AG09319 (cell line): ENCODE measurements at regions not wholly inside any gene's neighbourhood (a gene's known extent, or its start where the extent isn't known, plus 50 kb on each side); places are given as distances from the start of the nearest gene placed in this dataset.

ENCODE experiments used
- DNase-seq: peaks from one replicate; pipeline ENCODE4 v3.0.0-alpha.2; 2010; ENCODE audit warnings: low read depth; ENCODE audit errors: extremely low read depth
- CTCF ChIP-seq: IDR thresholded peaks from 2 replicates; pipeline ENCODE4 v1.5.1; 2011; ENCODE audit warnings: low read depth, mild to moderate bottlenecking, inconsistent platforms, low read length, moderate library complexity

DNA sequence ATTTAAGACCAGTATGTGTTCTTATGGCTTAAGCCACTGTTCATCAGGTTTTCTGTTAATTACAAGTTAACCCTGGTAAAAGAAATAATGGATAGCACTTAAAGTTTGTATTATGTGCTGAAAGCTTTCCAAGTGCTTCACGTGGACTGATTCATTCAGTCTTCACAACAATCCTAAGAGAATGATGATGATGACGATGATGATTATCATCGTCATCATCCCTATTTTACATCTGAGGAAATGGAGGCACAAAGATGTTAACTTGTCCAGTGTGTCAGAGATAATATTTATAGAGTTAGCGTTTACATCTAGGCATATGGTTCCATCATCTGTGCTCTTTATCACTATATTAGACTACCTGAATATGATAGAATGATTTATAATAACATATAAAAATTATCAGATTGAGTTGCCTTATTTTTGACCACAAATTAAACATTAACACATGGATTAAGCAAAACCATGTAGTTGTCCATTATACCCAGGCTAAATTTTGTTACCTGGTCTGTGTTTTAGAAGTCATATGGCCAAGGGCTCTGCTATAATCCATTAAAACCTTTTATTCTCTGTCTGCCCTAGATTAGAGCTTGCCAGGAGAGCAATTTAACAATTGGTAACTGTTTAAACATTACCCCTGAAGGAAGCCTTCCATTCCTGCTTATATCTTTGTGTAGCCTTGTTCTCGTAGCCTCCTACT is 102.3 kb upstream of the MAP3K1 start:
- TF ChIP-seq CTCF: no peak
- DNase-seq: no peak

- TF ChIP-seq CTCF: no peak
- DNase-seq: peak; percentile 12
Observed at GRCh38 chr5:56710826-56711590, 104.3 kb upstream of the MAP3K1 start.

GRCh38 chr5:56706504-56706903 is 108.8 kb upstream of the MAP3K1 start:
- no peak for TF ChIP-seq CTCF
- no peak for DNase-seq

DNA sequence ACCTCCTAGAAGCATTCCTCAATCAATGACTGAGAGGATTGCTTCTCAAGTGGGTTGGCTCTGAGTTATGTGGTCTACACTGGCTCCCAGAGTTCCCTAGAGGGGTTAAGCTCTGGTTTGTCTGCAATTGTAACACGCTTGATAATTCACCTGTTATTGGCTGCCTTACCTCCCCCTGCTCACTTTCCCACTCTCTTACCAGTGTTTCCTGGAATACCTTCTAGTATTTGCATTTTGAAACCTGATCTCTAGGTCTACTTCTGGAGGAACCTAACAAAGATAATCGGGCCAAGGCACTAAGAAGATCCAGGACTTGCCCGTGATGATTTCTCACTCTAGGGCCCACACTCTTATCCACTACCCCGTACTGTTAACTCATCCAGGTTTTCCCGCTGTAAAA is 110.1 kb upstream of the MAP3K1 start:
- no peak for DNase-seq
- no peak for TF ChIP-seq CTCF

- no peak for DNase-seq
Observed at GRCh38 chr5:56703952-56704351, 111.4 kb upstream of the MAP3K1 start.

DNA sequence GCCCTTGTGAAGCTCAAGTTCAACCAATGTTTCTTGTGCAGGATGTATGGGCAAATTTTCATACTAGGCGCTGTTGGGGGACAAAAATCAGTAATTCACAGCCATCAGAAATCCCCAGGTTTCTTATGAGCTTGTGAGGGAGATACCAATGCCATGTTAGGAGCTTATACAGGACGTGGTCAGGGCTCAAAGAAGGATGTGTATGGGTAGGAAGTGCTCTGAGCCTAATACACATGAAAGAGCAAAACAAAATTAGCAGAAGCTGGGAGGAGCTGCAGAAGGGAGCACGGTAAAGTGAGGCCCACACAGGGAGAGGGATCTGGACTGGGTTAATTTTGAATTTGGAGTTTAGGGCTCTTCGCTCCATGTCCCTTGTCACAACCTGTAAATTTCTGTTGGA is 114.6 kb upstream of the MAP3K1 start:
- TF ChIP-seq CTCF: no peak

More at GRCh38 chr5:56703952-56704351, 111.4 kb upstream of the MAP3K1 start:
- TF ChIP-seq CTCF: no peak

GRCh38 chr5:56699538-56699937 is 115.8 kb upstream of the MAP3K1 start:
- TF ChIP-seq CTCF: no peak
- DNase-seq: no peak

More for the DNA sequence above, 114.6 kb upstream of the MAP3K1 start:
- DNase-seq: no peak
